Epithelial cell of esophagus (primary cell): ENCODE measurements at regions not wholly inside any gene's neighbourhood (a gene's known extent, or its start where the extent isn't known, plus 50 kb on each side); places are given as distances from the start of the nearest gene placed in this dataset.

Source experiments
- DNase-seq: peaks from one replicate; pipeline ENCODE4 v3.0.0; 2010; ENCODE audit warnings: low read depth
- H3K4me3 ChIP-seq: 2 replicates; pipeline ENCODE4 v1.5.1; 2011; ENCODE audit warnings: mild to moderate bottlenecking, low read length, control low read depth
- TF ChIP-seq, protein P1 (sequence below): IDR thresholded peaks from 2 replicates; pipeline ENCODE4 v1.5.1; 2011; ENCODE audit warnings: low read depth, mild to moderate bottlenecking, low read length, control low read depth, inconsistent platforms; ENCODE audit not compliant: insufficient read depth; ENCODE audit errors: missing control alignments

DNA sequence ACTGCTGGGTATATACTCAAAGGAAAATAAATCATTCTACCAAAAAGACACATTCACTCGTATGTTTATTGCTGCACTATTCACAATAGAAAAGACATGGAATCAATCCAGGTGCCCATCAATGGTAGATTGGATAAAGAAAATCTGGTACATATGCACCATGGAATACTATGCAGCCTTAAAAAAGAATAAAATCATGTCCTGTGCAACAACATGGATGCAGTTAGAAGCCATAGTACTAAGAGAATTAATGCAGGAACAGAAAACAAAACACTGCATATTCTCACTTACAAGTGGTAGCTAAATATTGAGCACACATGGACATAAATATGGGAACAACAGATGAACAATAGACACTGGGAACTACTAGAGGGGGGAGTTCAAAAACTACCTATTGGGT lies 96.3 kb downstream of the FAM76B start:
- no peak for DNase-seq
- TF ChIP-seq, protein P1, sequence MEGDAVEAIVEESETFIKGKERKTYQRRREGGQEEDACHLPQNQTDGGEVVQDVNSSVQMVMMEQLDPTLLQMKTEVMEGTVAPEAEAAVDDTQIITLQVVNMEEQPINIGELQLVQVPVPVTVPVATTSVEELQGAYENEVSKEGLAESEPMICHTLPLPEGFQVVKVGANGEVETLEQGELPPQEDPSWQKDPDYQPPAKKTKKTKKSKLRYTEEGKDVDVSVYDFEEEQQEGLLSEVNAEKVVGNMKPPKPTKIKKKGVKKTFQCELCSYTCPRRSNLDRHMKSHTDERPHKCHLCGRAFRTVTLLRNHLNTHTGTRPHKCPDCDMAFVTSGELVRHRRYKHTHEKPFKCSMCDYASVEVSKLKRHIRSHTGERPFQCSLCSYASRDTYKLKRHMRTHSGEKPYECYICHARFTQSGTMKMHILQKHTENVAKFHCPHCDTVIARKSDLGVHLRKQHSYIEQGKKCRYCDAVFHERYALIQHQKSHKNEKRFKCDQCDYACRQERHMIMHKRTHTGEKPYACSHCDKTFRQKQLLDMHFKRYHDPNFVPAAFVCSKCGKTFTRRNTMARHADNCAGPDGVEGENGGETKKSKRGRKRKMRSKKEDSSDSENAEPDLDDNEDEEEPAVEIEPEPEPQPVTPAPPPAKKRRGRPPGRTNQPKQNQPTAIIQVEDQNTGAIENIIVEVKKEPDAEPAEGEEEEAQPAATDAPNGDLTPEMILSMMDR = no peak

DNA sequence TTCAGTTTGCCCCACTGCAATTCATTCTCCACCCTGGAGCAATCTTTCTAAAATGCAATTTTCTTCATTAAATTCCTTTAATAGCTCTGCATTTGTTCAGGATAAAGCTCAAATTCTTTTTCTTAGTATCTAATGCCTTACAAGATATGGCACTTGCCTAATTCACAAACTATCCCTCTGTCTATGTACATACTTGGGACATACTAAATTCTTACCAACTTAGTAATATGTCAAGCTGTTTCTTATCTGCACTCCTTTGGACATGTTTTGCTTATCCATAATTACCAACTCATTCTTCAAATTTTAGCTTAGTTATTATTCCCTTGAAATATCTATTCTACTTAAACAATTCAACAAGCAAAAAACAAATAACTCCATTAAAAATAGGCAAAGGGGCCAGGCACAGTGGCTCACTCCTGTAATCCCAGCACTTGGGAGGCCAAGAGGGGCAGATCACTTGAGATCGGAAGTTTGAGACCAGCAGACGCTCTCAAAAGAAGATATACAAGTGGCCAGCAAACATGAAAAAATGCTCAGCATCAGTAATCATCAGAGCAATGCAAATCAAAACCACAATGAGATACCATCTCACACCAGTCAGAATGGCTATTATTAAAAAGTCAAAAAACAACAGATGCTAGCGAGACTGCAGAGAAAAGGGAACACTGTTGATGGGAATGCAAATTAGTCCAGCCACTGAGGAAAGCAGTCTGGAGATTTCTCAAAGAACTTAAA lies 96.9 kb downstream of the FAM76B start:
- DNase-seq = no peak
- TF ChIP-seq, protein P1 = no peak
- no peak overlapping the region for H3K4me3 ChIP-seq

More for the DNA sequence above, 96.3 kb downstream of the FAM76B start:
- H3K4me3 ChIP-seq = no peak overlapping the region

DNA sequence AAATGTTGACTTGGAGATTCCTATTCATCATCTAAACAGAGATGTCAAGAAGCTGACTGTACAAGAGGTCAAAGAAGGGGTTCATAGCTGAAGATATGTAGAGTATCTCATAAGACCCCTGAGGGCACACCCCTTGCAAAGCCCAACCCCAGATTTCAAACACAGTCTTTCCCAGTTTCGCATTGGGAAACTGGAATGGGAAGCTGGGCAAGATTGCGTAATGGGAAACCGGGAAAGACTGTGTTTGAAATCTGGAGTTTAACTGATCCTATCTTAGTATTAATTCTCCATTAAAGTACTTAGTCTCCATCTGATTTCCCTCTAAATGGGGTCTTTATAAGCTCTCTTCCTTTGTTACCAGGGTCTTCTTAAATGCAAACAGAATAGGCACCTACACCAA lies 99.5 kb downstream of the FAM76B start:
- DNase-seq = peak; percentile 15
- TF ChIP-seq, protein P1 = no peak
- H3K4me3 ChIP-seq = no peak overlapping the region

DNA sequence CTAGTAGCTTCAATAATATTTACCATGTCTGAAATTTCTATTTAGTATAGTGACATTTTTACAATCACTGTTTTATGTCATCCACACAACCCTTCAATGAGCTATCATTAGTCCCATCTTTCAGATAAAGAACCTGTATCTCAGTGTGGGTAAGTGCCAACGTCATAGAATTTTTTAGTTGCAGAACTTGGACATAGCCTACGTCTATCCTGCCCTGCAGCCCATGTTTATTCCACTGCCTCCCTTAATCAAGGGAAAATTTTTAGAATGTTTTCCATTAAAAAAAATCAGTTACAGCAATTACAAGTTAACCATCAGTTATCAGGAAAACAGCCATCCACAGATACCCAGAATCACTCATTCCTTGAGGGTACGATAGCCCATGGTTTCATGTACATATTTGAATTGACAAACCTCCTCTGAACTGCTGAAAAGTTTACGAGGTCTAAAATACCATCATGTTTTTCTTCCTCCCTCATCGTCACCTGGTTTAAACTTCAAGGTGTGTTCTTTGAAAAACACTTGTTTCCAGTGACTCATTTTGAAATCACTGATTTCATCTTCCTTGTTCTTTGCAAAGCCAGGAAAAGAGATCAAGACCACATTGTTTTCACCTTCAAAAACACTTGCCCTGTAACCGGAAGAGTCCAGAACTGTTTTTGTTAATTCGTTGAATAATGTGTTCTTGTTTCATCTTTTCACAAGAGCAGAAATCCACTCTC lies 100.9 kb downstream of the FAM76B start:
- no peak overlapping the region for H3K4me3 ChIP-seq
- DNase-seq = peak; percentile 70
- TF ChIP-seq, protein P1 = no peak

- no peak overlapping the region for H3K4me3 ChIP-seq
- TF ChIP-seq, protein P1 = no peak
- no peak for DNase-seq
These were observed 101.6 kb downstream of the FAM76B start for GRCh38 chr11:95688015-95688414.

GRCh38 chr11:95686265-95686664 lies 103.3 kb downstream of the FAM76B start:
- H3K4me3 ChIP-seq = no peak overlapping the region
- TF ChIP-seq, protein P1 = no peak
- no peak for DNase-seq

- DNase-seq = no peak
- TF ChIP-seq, protein P1 = no peak
- H3K4me3 ChIP-seq = no peak overlapping the region
These were observed 104.9 kb downstream of the FAM76B start for GRCh38 chr11:95684701-95685100.
